Stimulated activated CD4-positive, alpha-beta T cell treated with anti-CD3 and anti-CD28 coated beads, Interleukin-15, amount 100 ng/mL, for 1 hour (primary cell): ENCODE measurements at regions not wholly inside any gene's neighbourhood (a gene's known extent, or its start where the extent isn't known, plus 50 kb on each side); places are given as distances from the start of the nearest gene placed in this dataset.

Experiments used
- DNase-seq, 2 donors: peaks; one replicate each; pipeline ENCODE4 v3.0.0-alpha.2; 2020; ENCODE audit warnings: low read depth in 1 of 2, low spot score in 1 of 2

GRCh38 chr18:25010623-25011374 lies 341.2 kb downstream of the ZNF521 start:
- DNase-seq, result no peak
